Transverse colon (tissue), 4 donors: ENCODE measurements at regions not wholly inside any gene's neighbourhood (a gene's known extent, or its start where the extent isn't known, plus 50 kb on each side); places are given as distances from the start of the nearest gene placed in this dataset.

Experiments used
- DNase-seq: peaks from one replicate; pipeline ENCODE4 v3.0.0-alpha.2; 2019
- H3K27ac ChIP-seq, 4 donors: fragments of 200-600 bp; sonication (generic); 2 replicates each; pipeline ENCODE4 v1.5.1; 2016 to 2018; ENCODE audit warnings: inconsistent platforms in 4 of 4
- H3K27me3 ChIP-seq: fragments of 200-600 bp; sonication (generic); 2 replicates; pipeline ENCODE4 v1.5.1; 2017; ENCODE audit warnings: inconsistent platforms
- H3K36me3 ChIP-seq, 4 donors: fragments of 200-600 bp; sonication (generic); 2 replicates each; pipeline ENCODE4 v1.5.1; 2017 to 2019; ENCODE audit warnings: inconsistent platforms in 4 of 4
- H3K4me1 ChIP-seq, 4 donors: fragments of 200-600 bp; sonication (generic); 2 replicates each; pipeline ENCODE4 v1.5.1; 2017 to 2020; ENCODE audit warnings: inconsistent platforms in 4 of 4
- H3K4me3 ChIP-seq, 4 donors: fragments of 200-600 bp; sonication (generic); 1 replicate in 1 of 4; 2 replicates in 3 of 4; pipeline versions ENCODE4 v1.5.1 to v1.6.1; 2017 to 2019; ENCODE audit warnings: inconsistent platforms in 4 of 4
- H3K9me3 ChIP-seq, 2 donors: fragments of 200-600 bp; sonication (generic); 2 replicates each; pipeline ENCODE4 v1.5.1; 2017 to 2019; ENCODE audit warnings: inconsistent platforms in 2 of 2
- EP300 ChIP-seq: sonication (generic); formaldehyde crosslinking; IDR thresholded peaks from one replicate; pipeline ENCODE4 v1.6.1; 2017; ENCODE audit warnings: antibody characterized with exemption, low read depth
- POLR2A ChIP-seq: fragments of 450-650 bp; IDR thresholded peaks from one replicate; pipeline ENCODE4 v1.6.1; 2016; ENCODE audit warnings: antibody characterized with exemption, mild to moderate bottlenecking, moderate library complexity
- POLR2AphosphoS5 ChIP-seq, 3 donors: sonication (generic); formaldehyde crosslinking; IDR thresholded peaks; one replicate each; pipeline ENCODE4 v1.6.1; 2016; ENCODE audit warnings: antibody characterized with exemption in 3 of 3
- WGBS, 2 donors: methylation state at CpG; one replicate each; pipeline ENCODE4 v1.1.5; 2018; ENCODE audit warnings: low coverage in 1 of 2; 5-methylcytosine and 5-hydroxymethylcytosine counted together
- in situ Hi-C, 4 donors: fragments of 200-750 bp; cut with MboI; loops; one replicate each; pipeline versions ENCODE4 v1.15.0 to v1.15.1; 2017; ENCODE audit warnings: low sequenced_read_pairs in 3 of 4, low pct_ligation_motif_present in 1 of 4, low pct_unique_long_range_greater_than_20kb in 1 of 4
- intact Hi-C: fragments of 100-400 bp; cut with DNase I; formaldehyde crosslinking; loops from one replicate; pipeline ENCODE4 v1.15.1; 2023; ENCODE audit warnings: low total_unique reads
- TF ChIP-seq, protein P1 (sequence below), 5 experiments: fragments of 200-600 bp in 3 of 5; fragments of 450-650 bp in 2 of 5; sonication (generic) in 3 of 5; IDR thresholded peaks; 1 replicate in 2 of 5; 2 replicates in 3 of 5; pipeline ENCODE4 v1.5.1; 2016 to 2017; ENCODE audit warnings: antibody characterized with exemption in 5 of 5, inconsistent platforms in 3 of 5, mild to moderate bottlenecking in 2 of 5, moderate library complexity in 1 of 5

GRCh38 chr5:52725065-52725746 is 62.5 kb upstream of the ITGA1 start:
- peaks cover 14 to 43% (median 36%) of the 10 kb centered on the region in 4 donors for H3K4me1 ChIP-seq
- no peaks in the 10 kb centered on the region for H3K9me3 ChIP-seq
- peak; percentile 35 for DNase-seq
- H3K4me3 ChIP-seq = no peak overlapping the region
- H3K36me3 ChIP-seq = no peaks in the 10 kb centered on the region
- TF ChIP-seq EP300 (no peak), POLR2AphosphoS5 (IDR thresholded peaks at IDR 0.05) (no peak), POLR2A (no peak)
- TF ChIP-seq, protein P1, sequence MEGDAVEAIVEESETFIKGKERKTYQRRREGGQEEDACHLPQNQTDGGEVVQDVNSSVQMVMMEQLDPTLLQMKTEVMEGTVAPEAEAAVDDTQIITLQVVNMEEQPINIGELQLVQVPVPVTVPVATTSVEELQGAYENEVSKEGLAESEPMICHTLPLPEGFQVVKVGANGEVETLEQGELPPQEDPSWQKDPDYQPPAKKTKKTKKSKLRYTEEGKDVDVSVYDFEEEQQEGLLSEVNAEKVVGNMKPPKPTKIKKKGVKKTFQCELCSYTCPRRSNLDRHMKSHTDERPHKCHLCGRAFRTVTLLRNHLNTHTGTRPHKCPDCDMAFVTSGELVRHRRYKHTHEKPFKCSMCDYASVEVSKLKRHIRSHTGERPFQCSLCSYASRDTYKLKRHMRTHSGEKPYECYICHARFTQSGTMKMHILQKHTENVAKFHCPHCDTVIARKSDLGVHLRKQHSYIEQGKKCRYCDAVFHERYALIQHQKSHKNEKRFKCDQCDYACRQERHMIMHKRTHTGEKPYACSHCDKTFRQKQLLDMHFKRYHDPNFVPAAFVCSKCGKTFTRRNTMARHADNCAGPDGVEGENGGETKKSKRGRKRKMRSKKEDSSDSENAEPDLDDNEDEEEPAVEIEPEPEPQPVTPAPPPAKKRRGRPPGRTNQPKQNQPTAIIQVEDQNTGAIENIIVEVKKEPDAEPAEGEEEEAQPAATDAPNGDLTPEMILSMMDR (IDR thresholded peaks at IDR 0.05) = no peak
- in situ Hi-C loops (no loop called here), intact Hi-C loops (no loop called here)
- H3K27ac ChIP-seq = peak overlapping the region; percentile 56 to 68 (median 60)
- H3K27me3 ChIP-seq = no peaks in the 10 kb centered on the region
- 7 to 22% methylated on average over 5 to 6 of the region's 6 CpGs for WGBS, 2 donors

DNA sequence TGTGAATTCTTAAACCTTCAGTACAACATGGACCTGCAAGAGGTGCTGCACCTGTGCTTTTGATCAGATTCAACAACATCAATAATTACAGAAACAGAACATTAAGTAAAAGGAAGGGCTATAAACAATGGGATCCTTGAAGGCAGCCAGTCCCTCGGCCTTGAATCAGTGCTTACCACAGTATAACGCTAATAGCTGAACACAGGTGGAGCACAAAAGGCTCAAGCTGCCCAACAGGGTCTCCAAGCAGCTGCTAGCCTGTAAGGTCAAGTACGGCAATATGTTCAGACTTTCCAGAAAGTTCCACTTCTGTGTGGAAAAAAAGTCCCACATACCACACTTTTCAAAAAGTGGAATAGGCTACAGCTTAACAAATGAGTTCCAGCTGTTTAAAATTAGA is 61.9 kb upstream of the ITGA1 start:
- peaks cover 14 to 43% (median 36%) of the 10 kb centered on the region in 4 donors for H3K4me1 ChIP-seq
- intact Hi-C loops (no loop called here), in situ Hi-C loops (no loop called here)
- H3K9me3 ChIP-seq = no peaks in the 10 kb centered on the region
- H3K4me3 ChIP-seq = no peak overlapping the region
- H3K27me3 ChIP-seq = no peaks in the 10 kb centered on the region
- H3K36me3 ChIP-seq = no peaks in the 10 kb centered on the region
- WGBS, 2 donors = 23 to 28% methylated on average over 3 of the region's 3 CpGs
- TF ChIP-seq, protein P1 (IDR thresholded peaks at IDR 0.05) = no peak
- TF ChIP-seq POLR2AphosphoS5 (IDR thresholded peaks at IDR 0.05) (no peak), EP300 (no peak), POLR2A (no peak)
- peak; percentile 29 for DNase-seq
- peak overlapping the region; percentile 56 to 68 (median 60) for H3K27ac ChIP-seq

DNA sequence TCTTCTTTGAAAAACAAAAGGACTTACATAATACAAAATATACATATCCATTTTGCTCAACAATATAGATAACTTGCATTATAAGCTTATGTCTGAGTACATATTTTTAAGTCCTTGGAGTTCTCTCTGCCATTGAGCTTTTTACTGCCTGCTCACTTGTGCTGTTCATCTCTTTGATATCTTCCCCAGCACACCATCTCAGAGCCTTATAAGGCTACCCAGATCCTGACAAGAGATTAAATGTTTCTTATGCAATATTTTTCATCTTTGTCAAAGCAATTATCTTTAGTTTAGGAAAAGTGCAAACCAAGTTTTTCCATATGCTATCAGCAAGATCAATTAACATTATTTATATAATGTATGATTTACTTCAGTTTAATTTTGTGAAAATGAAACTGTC is 60.7 kb upstream of the ITGA1 start:
- no peaks in the 10 kb centered on the region for H3K9me3 ChIP-seq
- peak overlapping the region; percentile 56 to 68 (median 60) for H3K27ac ChIP-seq
- intact Hi-C loops (no loop called here), in situ Hi-C loops (no loop called here)
- TF ChIP-seq POLR2A (no peak), POLR2AphosphoS5 (IDR thresholded peaks at IDR 0.05) (no peak), EP300 (no peak)
- TF ChIP-seq, protein P1 (IDR thresholded peaks at IDR 0.05) = no peak
- no peak for DNase-seq
- H3K27me3 ChIP-seq = no peaks in the 10 kb centered on the region
- no peak overlapping the region for H3K4me3 ChIP-seq
- no peaks in the 10 kb centered on the region for H3K36me3 ChIP-seq
- peaks cover 14 to 43% (median 36%) of the 10 kb centered on the region in 4 donors for H3K4me1 ChIP-seq

DNA sequence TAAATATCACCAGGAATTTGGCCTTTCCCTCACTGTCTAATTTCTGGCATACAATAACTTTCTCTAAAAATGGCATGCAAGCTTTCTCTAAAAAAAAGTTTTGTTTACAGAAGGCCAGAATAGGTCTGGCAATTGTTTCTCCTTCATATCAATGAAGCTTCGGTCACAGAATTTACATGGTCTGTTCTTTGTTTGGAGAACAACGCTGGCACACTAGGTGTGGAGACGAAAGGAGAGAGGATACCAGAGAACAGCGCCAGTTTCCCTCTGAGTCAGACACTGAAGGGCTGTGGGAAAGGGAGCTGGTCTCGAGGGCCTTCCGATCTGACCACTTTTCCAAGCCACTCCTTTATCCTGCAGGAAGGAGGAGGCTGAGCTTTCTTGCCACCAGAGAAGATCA is 60.1 kb upstream of the ITGA1 start:
- Histone ChIP-seq H3K9me3 (no peaks in the 10 kb centered on the region), H3K27me3 (no peaks in the 10 kb centered on the region), H3K36me3 (no peaks in the 10 kb centered on the region), H3K4me3 (no peak overlapping the region), H3K4me1 (peaks cover 14 to 43% (median 36%) of the 10 kb centered on the region in 4 donors), H3K27ac (peak overlapping the region; percentile 56 to 68 (median 60))
- in situ Hi-C loops (no loop called here), intact Hi-C loops (no loop called here)
- TF ChIP-seq EP300 = no peak
- no peak for TF ChIP-seq POLR2A
- TF ChIP-seq, protein P1 (IDR thresholded peaks at IDR 0.05) = no peak
- peak in 2 of 3 donors; percentile 37 to 40 for TF ChIP-seq POLR2AphosphoS5 (IDR thresholded peaks at IDR 0.05)
- DNase-seq = no peak
- WGBS, 2 donors = 34 to 37% methylated on average over 4 to 6 of the region's 6 CpGs
